Astrocyte of the spinal cord (primary cell): ENCODE measurements at regions not wholly inside any gene's neighbourhood (a gene's known extent, or its start where the extent isn't known, plus 50 kb on each side); places are given as distances from the start of the nearest gene placed in this dataset.
A peak's percentile ranks its signal among the peaks of the same experiment; 100 is the strongest.

Source experiments
- DNase-seq: peaks from one replicate; pipeline ENCODE4 v3.0.0; 2011; ENCODE audit warnings: low read depth, low spot score
- H3K4me3 ChIP-seq: 2 replicates; pipeline ENCODE4 v1.5.1; 2011; ENCODE audit warnings: low read depth, mild to moderate bottlenecking, low read length, moderate library complexity
- CTCF ChIP-seq: IDR thresholded peaks from 2 replicates; pipeline ENCODE4 v1.5.1; 2012; ENCODE audit warnings: low read depth, mild to moderate bottlenecking, low read length, inconsistent platforms
- in situ Hi-C: cut with HindIII; loops from 2 replicates; pipeline ENCODE4 v1.10.0; 2017; ENCODE audit warnings: low sequenced_read_pairs

- no peak for TF ChIP-seq CTCF
- no peak for DNase-seq
- in situ Hi-C loops = no loop called here
- peak overlapping the region; percentile 7 for H3K4me3 ChIP-seq
Observed at GRCh38 chr15:96409215-96410138, 79.0 kb downstream of the NR2F2 start.

- no peak overlapping the region for H3K4me3 ChIP-seq
- peak; percentile 29 for DNase-seq
- in situ Hi-C loops = no loop called here
- no peak for TF ChIP-seq CTCF
Observed at GRCh38 chr15:96410175-96411055, 79.9 kb downstream of the NR2F2 start.

GRCh38 chr15:96411056-96412031 is 80.8 kb downstream of the NR2F2 start:
- in situ Hi-C loops = no loop called here
- H3K4me3 ChIP-seq = no peak overlapping the region
- DNase-seq = no peak
- no peak for TF ChIP-seq CTCF

- DNase-seq = no peak
- TF ChIP-seq CTCF = no peak
- in situ Hi-C loops = no loop called here
- H3K4me3 ChIP-seq = no peak overlapping the region
Observed at GRCh38 chr15:96412045-96412905, 81.8 kb downstream of the NR2F2 start.

GRCh38 chr15:96412906-96413231 is 82.4 kb downstream of the NR2F2 start:
- no peak for DNase-seq
- no peak overlapping the region for H3K4me3 ChIP-seq
- no peak for TF ChIP-seq CTCF
- in situ Hi-C loops = no loop called here
